Neural crest cell (in vitro differentiated cells): ENCODE measurements at regions not wholly inside any gene's neighbourhood (a gene's known extent, or its start where the extent isn't known, plus 50 kb on each side); places are given as distances from the start of the nearest gene placed in this dataset.

Experiments
- DNase-seq: peaks from one replicate; pipeline ENCODE4 v3.0.0; 2021; ENCODE audit warnings: low read depth, mixed read lengths, low spot score
- H3K27ac Mint-ChIP-seq: one replicate; pipeline ENCODE4 v1.8.0; 2021; ENCODE audit warnings: mild to moderate bottlenecking, mixed read lengths; ENCODE audit not compliant: unreplicated experiment
- H3K27me3 Mint-ChIP-seq: 2 replicates; pipeline ENCODE4 v1.8.0; 2021; ENCODE audit warnings: low read depth, mild to moderate bottlenecking, mixed read lengths
- H3K36me3 Mint-ChIP-seq: 2 replicates; pipeline ENCODE4 v1.8.0; 2021; ENCODE audit warnings: low read depth, mild to moderate bottlenecking, mixed read lengths
- H3K4me1 Mint-ChIP-seq: 2 replicates; pipeline ENCODE4 v1.8.0; 2021; ENCODE audit warnings: mixed read lengths
- H3K4me3 Mint-ChIP-seq: one replicate; pipeline ENCODE4 v1.8.0; 2021; ENCODE audit warnings: mild to moderate bottlenecking, mixed read lengths
- H3K9me3 Mint-ChIP-seq: 2 replicates; pipeline ENCODE4 v1.8.0; 2021; ENCODE audit warnings: mixed read lengths
- CTCF ChIP-seq: fragments of 200-600 bp; sonication (generic); conservative IDR thresholded peaks from 2 replicates; pipeline ENCODE4 v1.5.0; 2021; ENCODE audit warnings: antibody characterized with exemption, mild to moderate bottlenecking

- TF ChIP-seq CTCF: no peak
- peaks cover 7% of the 10 kb centered on the region for H3K4me1 Mint-ChIP-seq
Measured at GRCh38 chr12:107331912-107332311, 238.6 kb upstream of the CRY1 start.

GRCh38 chr12:107332743-107333142 is 239.4 kb upstream of the CRY1 start:
- Mint-ChIP-seq H3K9me3 (peaks cover 4% of the 10 kb centered on the region), H3K27me3 (peaks cover 34% of the 10 kb centered on the region), H3K27ac (no peak overlapping the region)

More at GRCh38 chr12:107331912-107332311, 238.6 kb upstream of the CRY1 start:
- H3K27ac Mint-ChIP-seq: no peak overlapping the region
- DNase-seq: no peak
- H3K36me3 Mint-ChIP-seq: no peaks in the 10 kb centered on the region
- peaks cover 4% of the 10 kb centered on the region for H3K9me3 Mint-ChIP-seq
- H3K27me3 Mint-ChIP-seq: peaks cover 36% of the 10 kb centered on the region
- H3K4me3 Mint-ChIP-seq: no peak overlapping the region

GRCh38 chr12:107335802-107336570 is 242.6 kb upstream of the CRY1 start:
- Mint-ChIP-seq H3K9me3 (peaks cover 4% of the 10 kb centered on the region), H3K27ac (no peak overlapping the region), H3K4me3 (no peak overlapping the region), H3K4me1 (no peaks in the 10 kb centered on the region), H3K27me3 (peaks cover 17% of the 10 kb centered on the region), H3K36me3 (no peaks in the 10 kb centered on the region)
- no peak for DNase-seq
- TF ChIP-seq CTCF: no peak

More at GRCh38 chr12:107332743-107333142, 239.4 kb upstream of the CRY1 start:
- Mint-ChIP-seq H3K4me3 (no peak overlapping the region), H3K4me1 (peaks cover 7% of the 10 kb centered on the region), H3K36me3 (no peaks in the 10 kb centered on the region)
- no peak for DNase-seq
- TF ChIP-seq CTCF: no peak

- TF ChIP-seq CTCF: no peak
- no peaks in the 10 kb centered on the region for H3K36me3 Mint-ChIP-seq
- no peak for DNase-seq
- no peak overlapping the region for H3K4me3 Mint-ChIP-seq
- no peak overlapping the region for H3K27ac Mint-ChIP-seq
- peaks cover 17% of the 10 kb centered on the region for H3K27me3 Mint-ChIP-seq
- peaks cover 4% of the 10 kb centered on the region for H3K9me3 Mint-ChIP-seq
- H3K4me1 Mint-ChIP-seq: no peaks in the 10 kb centered on the region
Measured at GRCh38 chr12:107336695-107337094, 243.3 kb upstream of the CRY1 start.

GRCh38 chr12:107337346-107338095 is 244.2 kb upstream of the CRY1 start:
- no peak for TF ChIP-seq CTCF
- H3K4me3 Mint-ChIP-seq: no peak overlapping the region
- no peak for DNase-seq
- H3K27ac Mint-ChIP-seq: no peak overlapping the region
- H3K9me3 Mint-ChIP-seq: peaks cover 4% of the 10 kb centered on the region
- no peaks in the 10 kb centered on the region for H3K36me3 Mint-ChIP-seq
- no peaks in the 10 kb centered on the region for H3K4me1 Mint-ChIP-seq
- peaks cover 17% of the 10 kb centered on the region for H3K27me3 Mint-ChIP-seq
